GM23338 (cell line): ENCODE measurements at regions not wholly inside any gene's neighbourhood (a gene's known extent, or its start where the extent isn't known, plus 50 kb on each side); places are given as distances from the start of the nearest gene placed in this dataset.

Experiments used
- ATAC-seq: fragments of 200-7000 bp; cut with Tn5 transposase; 3 replicates; pipeline ENCODE4 v1.9.1; 2020
- DNase-seq: peaks from one replicate; pipeline ENCODE4 v3.0.0-alpha.2; 2015; ENCODE audit warnings: low spot score
- H2AFZ ChIP-seq: fragments of 200-600 bp; sonication (generic); 2 replicates; pipeline ENCODE4 v1.8.0; 2016; ENCODE audit warnings: antibody characterized with exemption, mild to moderate bottlenecking, moderate library complexity
- H3F3A ChIP-seq: fragments of 200-600 bp; sonication (generic); replicated peaks from 2 replicates; pipeline ENCODE4 v1.8.0; 2017; ENCODE audit warnings: antibody characterized with exemption, mixed run types, low read depth
- H3K27ac ChIP-seq: fragments of 200-600 bp; sonication (generic); 2 replicates; pipeline ENCODE4 v1.6.1; 2016; ENCODE audit warnings: low read depth
- H3K27me3 ChIP-seq: fragments of 200-600 bp; sonication (generic); 2 replicates; pipeline ENCODE4 v1.8.0; 2016; ENCODE audit warnings: mild to moderate bottlenecking, mixed run types, moderate library complexity; ENCODE audit not compliant: insufficient read depth
- H3K36me3 ChIP-seq: fragments of 200-600 bp; sonication (generic); 2 replicates; pipeline ENCODE4 v1.8.0; 2016; ENCODE audit warnings: mild to moderate bottlenecking; ENCODE audit not compliant: insufficient read depth
- H3K4me1 ChIP-seq: fragments of 200-600 bp; sonication (generic); 2 replicates; pipeline ENCODE4 v1.8.0; 2016; ENCODE audit warnings: mild to moderate bottlenecking, moderate library complexity; ENCODE audit not compliant: insufficient read depth
- H3K4me2 ChIP-seq: fragments of 200-600 bp; sonication (generic); 2 replicates; pipeline ENCODE4 v1.7.1; 2017; ENCODE audit warnings: mixed run types
- H3K4me3 ChIP-seq: fragments of 200-600 bp; sonication (generic); 2 replicates; pipeline ENCODE4 v1.6.1; 2016; ENCODE audit warnings: mixed run types
- H3K79me2 ChIP-seq: fragments of 200-600 bp; sonication (generic); replicated peaks from 2 replicates; pipeline ENCODE4 v1.8.0; 2017; ENCODE audit warnings: mild to moderate bottlenecking; ENCODE audit not compliant: insufficient read depth
- H3K9me2 ChIP-seq: fragments of 200-600 bp; sonication (generic); 2 replicates; pipeline ENCODE4 v1.8.0; 2017; ENCODE audit not compliant: insufficient read depth
- H4K20me1 ChIP-seq: fragments of 200-600 bp; sonication (generic); replicated peaks from 2 replicates; pipeline ENCODE4 v1.8.0; 2017; ENCODE audit warnings: mild to moderate bottlenecking; ENCODE audit not compliant: insufficient read depth
- H3K27ac Mint-ChIP-seq: 2 replicates; pipeline ENCODE4 v1.8.0; 2020; ENCODE audit warnings: inconsistent platforms, mild to moderate bottlenecking, moderate library complexity, mixed read lengths
- H3K27me3 Mint-ChIP-seq: 3 replicates; pipeline ENCODE4 v1.8.0; 2022; ENCODE audit warnings: low read depth, mild to moderate bottlenecking, moderate library complexity, mixed read lengths, inconsistent platforms; ENCODE audit not compliant: insufficient read depth, poor library complexity
- H3K36me3 Mint-ChIP-seq: 3 replicates; pipeline ENCODE4 v1.8.0; 2021; ENCODE audit warnings: low read depth, mild to moderate bottlenecking, inconsistent platforms, moderate library complexity, mixed read lengths
- H3K4me1 Mint-ChIP-seq: 3 replicates; pipeline ENCODE4 v1.8.0; 2020; ENCODE audit warnings: mild to moderate bottlenecking, inconsistent platforms, mixed read lengths
- H3K4me3 Mint-ChIP-seq: 3 replicates; pipeline ENCODE4 v1.8.0; 2021; ENCODE audit warnings: moderate library complexity, mild to moderate bottlenecking, inconsistent platforms, mixed read lengths
- H3K9me3 Mint-ChIP-seq: 3 replicates; pipeline ENCODE4 v1.8.0; 2020; ENCODE audit warnings: moderate library complexity, mild to moderate bottlenecking, inconsistent platforms, mixed read lengths
- CREB1 ChIP-seq: fragments of 250-450 bp; sonication (Bioruptor Pico); IDR thresholded peaks from 2 replicates; pipeline ENCODE4 v1.5.0; 2020; ENCODE audit warnings: low read depth, mild to moderate bottlenecking, moderate library complexity
- CTCF ChIP-seq, 2 experiments: fragments of 200-600 bp in 1 of 2; sonication (generic) in 1 of 2; conservative IDR thresholded peaks; 2 replicates each; pipeline versions ENCODE4 v1.5.1 to v1.6.1; 2016 to 2017; ENCODE audit warnings: antibody characterized with exemption in 2 of 2, low read depth in 2 of 2, mild to moderate bottlenecking in 2 of 2, moderate library complexity in 1 of 2
- ETS1 ChIP-seq: IDR thresholded peaks from 2 replicates; pipeline ENCODE4 v1.6.1; 2016; ENCODE audit warnings: antibody characterized with exemption
- EZH2 ChIP-seq: fragments of 200-600 bp; sonication (generic); IDR thresholded peaks from one replicate; pipeline ENCODE4 v1.8.0; 2017; ENCODE audit warnings: antibody characterized with exemption, mild to moderate bottlenecking, low read depth; ENCODE audit not compliant: unreplicated experiment
- EZH2phosphoT487 ChIP-seq: fragments of 200-600 bp; sonication (generic); IDR thresholded peaks from one replicate; pipeline ENCODE4 v1.8.1; 2018; ENCODE audit warnings: antibody characterized with exemption; ENCODE audit not compliant: unreplicated experiment
- JUNB ChIP-seq: IDR thresholded peaks from one replicate; pipeline ENCODE4 v1.6.1; 2016; ENCODE audit warnings: antibody characterized with exemption; ENCODE audit not compliant: unreplicated experiment
- NANOG ChIP-seq: IDR thresholded peaks from 2 replicates; pipeline ENCODE4 v1.6.1; 2016; ENCODE audit warnings: antibody characterized with exemption, borderline replicate concordance
- POLR2AphosphoS5 ChIP-seq: IDR thresholded peaks from 2 replicates; pipeline ENCODE4 v1.6.1; 2016; ENCODE audit warnings: antibody characterized with exemption, low read depth
- REST ChIP-seq: IDR thresholded peaks from one replicate; pipeline ENCODE4 v1.6.1; 2018; ENCODE audit warnings: antibody characterized with exemption; ENCODE audit not compliant: unreplicated experiment
- STAT1 ChIP-seq: IDR thresholded peaks from one replicate; pipeline ENCODE4 v1.6.1; 2016; ENCODE audit warnings: antibody characterized with exemption; ENCODE audit not compliant: unreplicated experiment
- ZNF114 ChIP-seq: fragments of 250-450 bp; sonication (Bioruptor Pico); IDR thresholded peaks from 2 replicates; pipeline ENCODE4 v1.5.0; 2020; ENCODE audit warnings: mild to moderate bottlenecking, moderate library complexity
- ZNF331 ChIP-seq: fragments of 250-450 bp; sonication (Bioruptor Pico); IDR thresholded peaks from 2 replicates; pipeline ENCODE4 v1.5.0; 2020; ENCODE audit warnings: low read depth, mild to moderate bottlenecking, moderate library complexity
- ZNF462 ChIP-seq: fragments of 250-450 bp; sonication (Bioruptor Pico); IDR thresholded peaks from 2 replicates; pipeline ENCODE4 v1.5.0; 2020; ENCODE audit warnings: mild to moderate bottlenecking, moderate library complexity

- H3K27me3 ChIP-seq = no peaks in the 10 kb centered on the region
- ATAC-seq (no peak), DNase-seq (no peak)
- peaks cover 5% of the 10 kb centered on the region; the same call in 1 of the 2 replicates for H4K20me1 ChIP-seq
- Mint-ChIP-seq H3K27me3 (peaks cover 6% of the 10 kb centered on the region), H3K4me3 (no peak overlapping the region), H3K27ac (no peak overlapping the region), H3K4me1 (peaks cover 10% of the 10 kb centered on the region; the same call in 2 of the 3 replicates), H3K36me3 (peaks cover 2% of the 10 kb centered on the region; the same call in 1 of the 3 replicates), H3K9me3 (no peaks in the 10 kb centered on the region)
- H3K4me1 ChIP-seq = no peaks in the 10 kb centered on the region
- no peaks in the 10 kb centered on the region for H3K36me3 ChIP-seq
- no peak overlapping the region for H3K27ac ChIP-seq
- TF ChIP-seq ZNF114 (CRISPR knock-in tag) (no peak), EZH2phosphoT487 (no peak), POLR2AphosphoS5 (no peak), JUNB (no peak), ETS1 (no peak), CTCF (conservative IDR thresholded peaks at IDR 0.05; ENCODE audit: low read depth in 2 of 2) (no peak), NANOG (no peak), REST (no peak), CREB1 (no peak), EZH2 (no peak), ZNF331 (no peak), ZNF462 (CRISPR knock-in tag) (no peak), STAT1 (no peak)
- H3K79me2 ChIP-seq = no peaks in the 10 kb centered on the region
- H3K4me2 ChIP-seq = no peak overlapping the region
- no peak overlapping the region for H2AFZ ChIP-seq
- no peaks in the 10 kb centered on the region for H3K9me2 ChIP-seq
- no peak overlapping the region for H3K4me3 ChIP-seq
- H3F3A ChIP-seq = no peaks in the 10 kb centered on the region
Observed at GRCh38 chr17:77306048-77306789, 165.4 kb downstream of the SEC14L1 start.
